ENCODE measurements at regions not wholly inside any gene's neighbourhood (a gene's known extent, or its start where the extent isn't known, plus 50 kb on each side); places are given as distances from the start of the nearest gene placed in this dataset.

DNA sequence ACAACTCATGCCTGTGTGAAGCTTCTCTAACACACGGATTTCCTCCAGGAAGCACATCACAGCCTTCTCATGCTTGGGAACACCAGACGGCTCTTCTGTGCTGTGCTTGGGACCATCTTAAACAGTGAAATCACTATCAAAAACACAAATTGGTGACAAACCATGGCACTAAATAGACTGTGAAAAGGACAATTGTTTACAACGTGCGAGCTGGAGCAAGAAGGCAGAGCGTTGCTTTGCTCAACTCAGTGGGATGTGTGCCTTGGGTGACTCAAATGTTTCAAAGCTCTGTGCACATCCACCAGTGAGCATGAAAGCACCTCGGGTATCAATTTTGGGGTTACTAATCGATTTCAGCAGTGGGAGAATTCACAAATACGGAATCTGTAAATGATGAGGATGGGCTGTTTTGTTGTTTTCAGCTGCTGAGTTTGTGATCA, 182.4 kb upstream of the ARL4C start:
- DNase-seq (no peak), ATAC-seq (no peak)
- WGBS, 2 donors: 87% methylated on average over 8 of the region's 8 CpGs
- no peaks in the 10 kb centered on the region for H3K9me3 ChIP-seq
- TF ChIP-seq, protein P1, sequence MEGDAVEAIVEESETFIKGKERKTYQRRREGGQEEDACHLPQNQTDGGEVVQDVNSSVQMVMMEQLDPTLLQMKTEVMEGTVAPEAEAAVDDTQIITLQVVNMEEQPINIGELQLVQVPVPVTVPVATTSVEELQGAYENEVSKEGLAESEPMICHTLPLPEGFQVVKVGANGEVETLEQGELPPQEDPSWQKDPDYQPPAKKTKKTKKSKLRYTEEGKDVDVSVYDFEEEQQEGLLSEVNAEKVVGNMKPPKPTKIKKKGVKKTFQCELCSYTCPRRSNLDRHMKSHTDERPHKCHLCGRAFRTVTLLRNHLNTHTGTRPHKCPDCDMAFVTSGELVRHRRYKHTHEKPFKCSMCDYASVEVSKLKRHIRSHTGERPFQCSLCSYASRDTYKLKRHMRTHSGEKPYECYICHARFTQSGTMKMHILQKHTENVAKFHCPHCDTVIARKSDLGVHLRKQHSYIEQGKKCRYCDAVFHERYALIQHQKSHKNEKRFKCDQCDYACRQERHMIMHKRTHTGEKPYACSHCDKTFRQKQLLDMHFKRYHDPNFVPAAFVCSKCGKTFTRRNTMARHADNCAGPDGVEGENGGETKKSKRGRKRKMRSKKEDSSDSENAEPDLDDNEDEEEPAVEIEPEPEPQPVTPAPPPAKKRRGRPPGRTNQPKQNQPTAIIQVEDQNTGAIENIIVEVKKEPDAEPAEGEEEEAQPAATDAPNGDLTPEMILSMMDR (IDR thresholded peaks at IDR 0.05): no peak
- no peaks in the 10 kb centered on the region for H3K36me3 ChIP-seq
- peaks cover 0 to 19% (median 9%) of the 10 kb centered on the region in 9 donors for H3K4me1 ChIP-seq
- H3K27me3 ChIP-seq: no peaks in the 10 kb centered on the region
- intact Hi-C loops (cut with DNase I): no loop called here
- no peak overlapping the region for H3K4me3 ChIP-seq
- H3K27ac ChIP-seq: peak overlapping the region in 4 of 10 donors; percentile 2 to 60 (median 27)

DNA sequence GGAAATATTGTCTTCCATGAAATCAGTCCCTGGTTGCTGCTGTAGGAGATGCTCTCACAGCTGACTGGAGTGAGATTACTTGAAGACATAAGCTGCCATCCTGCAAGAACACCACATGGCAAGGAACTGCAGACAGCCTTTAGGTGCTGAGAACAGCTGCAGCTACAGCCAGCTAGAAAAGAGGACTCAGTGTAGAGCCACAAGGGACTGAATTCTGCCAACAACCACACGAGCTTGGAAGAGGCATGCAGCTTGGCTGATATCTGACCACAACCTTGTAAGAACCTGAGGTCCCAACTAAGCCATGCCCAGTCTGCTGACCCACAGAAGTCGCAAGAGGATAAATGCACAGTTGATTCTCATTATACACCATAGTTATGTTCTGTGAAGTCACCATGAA, 181.8 kb upstream of the ARL4C start:
- intact Hi-C loops (cut with DNase I): no loop called here
- H3K27ac ChIP-seq: no peak overlapping the region
- ATAC-seq: no peak
- peaks cover 0 to 19% (median 9%) of the 10 kb centered on the region in 9 donors for H3K4me1 ChIP-seq
- H3K9me3 ChIP-seq: no peaks in the 10 kb centered on the region
- no peaks in the 10 kb centered on the region for H3K36me3 ChIP-seq
- no peak for DNase-seq
- H3K27me3 ChIP-seq: no peaks in the 10 kb centered on the region
- whole genome bisulfite sequencing, 2 donors: 52 to 71% methylated on average over 2 of the region's 2 CpGs
- TF ChIP-seq, protein P1 (IDR thresholded peaks at IDR 0.05): no peak
- H3K4me3 ChIP-seq: no peak overlapping the region

DNA sequence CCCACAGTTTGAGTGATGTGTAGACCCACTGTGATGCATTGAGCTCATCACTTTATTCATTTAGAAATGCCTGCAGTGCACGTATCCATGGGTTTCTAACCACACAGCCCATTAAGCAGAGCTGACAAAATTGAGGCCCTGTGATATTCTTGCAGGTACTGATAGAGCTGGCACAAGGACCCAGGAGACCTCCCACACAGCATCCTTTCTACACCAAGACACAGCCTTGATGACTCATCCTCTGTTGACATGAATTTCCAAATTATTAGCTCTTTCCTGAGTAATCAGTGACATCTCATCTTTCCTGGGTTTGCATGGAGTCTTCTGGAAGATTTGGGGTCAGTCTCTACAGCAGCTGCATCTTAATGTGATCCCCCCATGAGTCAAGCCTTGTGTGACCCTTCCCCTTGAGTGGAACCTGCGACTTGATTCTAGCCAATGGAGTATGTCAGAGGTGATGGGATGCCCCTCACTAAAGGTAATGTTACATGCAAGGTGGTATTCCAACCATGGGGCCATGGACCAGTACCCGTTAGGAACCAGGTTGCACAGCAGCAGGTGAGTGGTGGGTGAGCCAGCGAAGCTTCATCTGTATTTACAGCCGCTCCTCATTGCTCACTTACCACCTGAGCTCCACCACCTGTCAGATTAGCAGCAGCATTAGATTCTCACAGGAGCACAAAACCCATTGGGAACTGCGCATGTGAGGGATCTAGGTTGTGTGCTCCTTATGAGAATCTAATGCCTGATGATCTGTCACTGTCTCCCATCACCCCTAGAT, 181.1 kb upstream of the ARL4C start:
- ATAC-seq: no peak
- WGBS, 2 donors: 81 to 91% methylated on average over 6 of the region's 6 CpGs
- TF ChIP-seq, protein P1 (IDR thresholded peaks at IDR 0.05): no peak
- no peaks in the 10 kb centered on the region for H3K36me3 ChIP-seq
- no peak overlapping the region for H3K4me3 ChIP-seq
- no peaks in the 10 kb centered on the region for H3K27me3 ChIP-seq
- DNase-seq: no peak
- intact Hi-C loops (cut with DNase I): no loop called here
- H3K27ac ChIP-seq: no peak overlapping the region
- no peaks in the 10 kb centered on the region for H3K9me3 ChIP-seq
- H3K4me1 ChIP-seq: peaks cover 0 to 19% (median 9%) of the 10 kb centered on the region in 9 donors

DNA sequence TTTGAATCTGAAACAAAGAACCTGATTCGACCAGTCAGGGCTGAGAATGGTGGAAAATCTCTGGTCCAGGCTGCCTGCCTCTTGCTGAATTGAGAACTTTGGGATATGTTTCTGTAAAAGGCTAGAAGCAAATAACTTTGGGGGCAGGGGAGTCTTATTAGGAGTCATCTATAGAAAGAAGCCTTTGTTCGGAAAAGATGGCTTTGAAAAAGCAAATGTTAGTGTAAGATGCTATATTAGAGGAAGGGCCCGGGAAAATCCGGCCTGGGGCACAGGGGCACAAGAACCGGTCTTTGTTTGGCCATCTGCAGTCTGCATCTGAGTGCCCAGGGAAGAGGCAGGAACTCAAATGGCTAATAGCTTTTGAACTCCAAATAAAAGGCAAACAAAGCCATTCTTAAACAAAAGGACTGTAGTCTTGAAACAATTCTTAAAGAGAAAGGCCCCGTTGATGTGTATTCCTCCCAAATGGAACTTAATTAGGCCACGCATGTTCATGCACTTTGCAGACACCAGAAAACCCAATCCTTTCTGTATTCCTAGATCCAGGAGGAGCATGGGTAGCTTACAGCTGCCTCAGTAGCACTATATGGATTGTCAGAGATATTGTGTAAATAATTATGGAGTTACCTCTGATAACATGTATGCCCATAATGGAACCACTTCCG, 180.0 kb upstream of the ARL4C start:
- intact Hi-C loops (cut with DNase I): no loop called here
- Histone ChIP-seq H3K9me3 (no peaks in the 10 kb centered on the region), H3K36me3 (no peaks in the 10 kb centered on the region), H3K27ac (no peak overlapping the region), H3K4me1 (peaks cover 0 to 19% (median 9%) of the 10 kb centered on the region in 9 donors), H3K4me3 (no peak overlapping the region), H3K27me3 (no peaks in the 10 kb centered on the region)
- 89 to 92% methylated on average over 8 of the region's 8 CpGs for WGBS, 2 donors
- TF ChIP-seq, protein P1 (IDR thresholded peaks at IDR 0.05): no peak
- ATAC-seq: no peak
- no peak for DNase-seq

All from heart right ventricle (tissue), 16 donors.